Thyroid gland (tissue), 4 donors: ENCODE measurements at regions not wholly inside any gene's neighbourhood (a gene's known extent, or its start where the extent isn't known, plus 50 kb on each side); places are given as distances from the start of the nearest gene placed in this dataset.

Experiments
- CTCF ChIP-seq, 6 experiments: fragments of 200-600 bp in 3 of 6; fragments of 450-650 bp in 3 of 6; sonication (generic) in 3 of 6; IDR thresholded peaks; one replicate each; pipeline ENCODE4 v1.5.1; 2016 to 2019; ENCODE audit warnings: antibody characterized with exemption in 6 of 6, mild to moderate bottlenecking in 2 of 6, inconsistent platforms in 1 of 6, moderate library complexity in 1 of 6
- POLR2A ChIP-seq, 2 donors: fragments of 450-650 bp; IDR thresholded peaks; one replicate each; pipeline ENCODE4 v1.6.1; 2017; ENCODE audit warnings: antibody characterized with exemption in 2 of 2, mild to moderate bottlenecking in 2 of 2, moderate library complexity in 1 of 2

DNA sequence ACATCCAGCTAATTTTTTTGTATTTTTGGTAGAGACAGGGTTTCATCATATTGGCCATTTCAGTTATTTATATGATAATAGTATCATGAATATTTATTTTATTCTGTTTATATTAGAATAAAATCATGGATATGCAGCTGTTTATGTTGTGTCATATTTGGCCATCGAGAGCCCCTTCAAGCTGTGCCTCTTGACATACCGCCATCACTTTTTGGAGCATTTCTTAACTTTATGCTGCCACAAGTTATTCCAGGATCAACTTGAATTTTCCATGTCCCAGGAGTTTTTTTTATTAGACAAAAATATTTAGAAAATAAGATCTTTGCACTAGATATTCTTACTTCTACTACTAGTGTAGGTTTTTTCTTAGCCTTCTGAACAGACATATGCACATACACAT is 1067.0 kb upstream of the LRRTM3 start:
- TF ChIP-seq CTCF (IDR thresholded peaks at IDR 0.05) (no peak), POLR2A (IDR thresholded peaks at IDR 0.05) (no peak)
